HG03457 (cell line): ENCODE measurements at regions not wholly inside any gene's neighbourhood (a gene's known extent, or its start where the extent isn't known, plus 50 kb on each side); places are given as distances from the start of the nearest gene placed in this dataset.

ENCODE experiments used
- ATAC-seq: cut with Tn5 transposase; IDR thresholded peaks from one replicate; pipeline ENCODE4 v1.9.1; 2021; ENCODE audit warnings: moderate number of reproducible peaks; ENCODE audit not compliant: unreplicated experiment

DNA sequence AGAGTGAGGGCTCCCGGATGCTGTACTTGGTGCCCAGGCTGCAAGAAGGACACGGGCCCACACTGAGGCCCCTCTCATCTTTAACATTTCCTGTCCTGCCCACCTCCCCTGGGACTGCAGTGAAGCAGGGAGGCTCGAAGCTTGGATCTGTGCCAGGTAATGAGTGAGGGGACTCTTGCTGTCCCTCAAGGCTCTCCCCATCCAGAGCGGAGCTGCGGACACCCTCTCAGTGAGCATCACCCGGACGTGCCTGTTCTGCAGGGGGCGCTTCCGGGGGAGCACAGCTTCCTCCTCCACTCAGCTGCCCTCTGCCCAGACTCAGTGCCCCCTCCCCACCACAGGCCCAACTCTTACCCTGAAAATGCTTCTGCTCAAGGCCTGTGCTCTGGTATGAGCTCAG lies 150.0 kb upstream of the MYCN start:
- no peak for ATAC-seq

DNA sequence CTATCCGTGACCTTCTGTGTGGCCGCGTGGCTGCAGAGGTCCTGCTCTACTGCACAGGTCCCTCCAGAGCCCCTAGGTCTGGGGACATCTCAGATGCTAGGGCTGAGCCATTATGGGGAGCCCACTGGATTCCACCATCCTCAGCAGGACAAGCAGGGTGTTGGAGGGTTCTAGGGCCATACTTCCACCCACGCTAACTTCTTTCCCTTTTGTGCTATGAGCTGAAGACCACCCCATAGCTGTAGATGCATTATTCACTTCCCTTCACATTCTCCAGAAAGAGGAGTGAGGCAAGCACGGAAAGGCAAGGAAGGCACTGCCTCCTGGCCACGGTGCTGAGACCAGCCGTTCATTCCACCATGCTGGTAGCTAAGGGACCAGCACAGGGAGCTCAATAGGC lies 149.5 kb upstream of the MYCN start:
- ATAC-seq: no peak

DNA sequence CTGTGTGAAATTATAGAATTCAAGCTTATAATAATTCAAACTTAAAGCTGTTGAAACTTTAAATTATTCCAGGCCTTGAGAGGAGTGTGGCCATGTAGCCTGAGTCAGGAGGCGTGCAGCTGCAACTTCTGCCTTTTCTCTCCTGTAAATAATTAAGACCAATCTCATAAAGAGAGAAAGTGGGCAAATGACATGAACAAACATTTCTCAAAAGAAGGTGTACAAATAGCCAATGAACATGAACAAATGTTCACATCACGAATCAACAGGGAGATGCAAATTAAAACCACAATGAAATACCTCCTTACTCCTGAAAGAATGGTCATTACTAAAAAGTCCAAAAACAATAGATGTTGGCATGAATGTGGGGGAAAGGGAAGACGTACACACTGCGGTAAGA lies 149.1 kb upstream of the MYCN start:
- ATAC-seq: no peak

DNA sequence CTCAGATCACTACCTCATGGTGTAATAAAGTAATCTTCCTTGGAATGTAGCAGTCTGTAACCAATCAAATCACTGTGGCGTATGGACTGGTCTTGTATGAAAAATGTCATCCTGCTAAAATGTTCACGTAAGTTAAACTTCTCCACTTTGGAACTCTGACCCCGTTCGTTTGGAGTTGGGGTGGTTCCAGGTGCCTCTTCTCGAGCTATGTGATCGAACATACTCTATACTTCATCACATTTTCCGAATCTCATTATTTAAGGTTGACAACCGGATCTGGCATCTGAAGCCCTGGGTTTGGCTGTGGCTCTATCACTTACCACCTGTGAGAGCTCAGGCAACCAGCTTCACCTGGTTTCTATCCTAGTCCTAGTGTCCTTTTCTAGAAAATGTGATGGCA lies 148.0 kb upstream of the MYCN start:
- no peak for ATAC-seq

DNA sequence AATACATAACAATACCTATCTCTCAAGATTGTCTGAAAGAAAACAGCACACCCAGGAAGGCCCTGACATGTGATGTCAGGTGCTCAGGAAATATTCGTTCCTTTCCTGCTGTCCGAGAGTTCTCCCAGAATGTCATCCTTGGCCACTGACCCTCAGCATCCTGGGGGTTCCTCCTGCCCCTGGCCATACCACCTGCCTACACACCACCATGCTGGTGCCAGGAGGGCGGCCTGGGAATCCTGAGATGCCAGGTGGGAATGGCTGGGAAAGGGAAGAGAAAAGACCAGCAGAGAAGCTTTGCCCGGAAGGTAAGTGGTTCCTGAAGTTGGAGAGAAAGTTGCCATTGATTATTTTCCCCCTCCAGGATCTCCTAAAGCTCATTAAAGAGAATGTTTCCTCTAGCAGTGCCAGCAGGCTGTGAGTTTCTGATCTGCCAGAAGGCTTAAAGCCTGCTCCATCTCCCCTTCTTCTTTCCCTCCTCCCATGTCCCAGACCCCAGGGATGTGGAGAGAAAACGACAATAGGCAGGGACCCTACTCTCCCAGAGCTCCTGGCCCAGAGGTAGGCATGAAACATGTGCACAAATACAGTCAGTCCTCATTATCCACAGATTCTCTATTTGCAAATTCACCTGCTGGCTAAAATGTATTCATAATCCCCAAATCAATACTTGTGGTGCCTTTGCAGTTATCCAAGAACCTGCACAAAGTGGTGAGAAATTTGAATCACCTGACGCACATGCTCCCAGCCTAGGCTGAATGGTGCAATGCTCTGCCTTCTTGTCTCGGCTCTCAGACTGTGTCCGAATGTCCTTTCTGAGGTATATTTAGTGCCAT lies 147.1 kb upstream of the MYCN start:
- ATAC-seq: no peak

DNA sequence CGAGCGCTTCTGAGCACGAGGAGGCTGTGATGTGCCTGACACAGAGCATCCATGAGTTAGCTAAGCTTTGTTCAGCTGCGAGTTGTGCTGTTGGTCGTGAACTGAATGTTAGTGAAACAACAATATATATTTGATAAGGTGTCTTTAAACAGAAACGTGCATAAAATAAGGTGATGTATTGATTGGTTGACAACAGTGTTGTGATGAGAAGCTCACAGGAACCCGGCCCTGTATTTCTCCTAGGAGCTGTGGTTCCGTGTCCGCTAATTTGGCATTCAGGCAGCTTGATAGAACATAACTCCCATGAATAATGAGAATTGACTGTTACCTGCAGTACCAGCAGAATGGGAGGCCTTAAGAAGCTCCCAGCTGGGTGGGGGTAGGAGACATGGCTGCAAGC lies 146.4 kb upstream of the MYCN start:
- no peak for ATAC-seq

DNA sequence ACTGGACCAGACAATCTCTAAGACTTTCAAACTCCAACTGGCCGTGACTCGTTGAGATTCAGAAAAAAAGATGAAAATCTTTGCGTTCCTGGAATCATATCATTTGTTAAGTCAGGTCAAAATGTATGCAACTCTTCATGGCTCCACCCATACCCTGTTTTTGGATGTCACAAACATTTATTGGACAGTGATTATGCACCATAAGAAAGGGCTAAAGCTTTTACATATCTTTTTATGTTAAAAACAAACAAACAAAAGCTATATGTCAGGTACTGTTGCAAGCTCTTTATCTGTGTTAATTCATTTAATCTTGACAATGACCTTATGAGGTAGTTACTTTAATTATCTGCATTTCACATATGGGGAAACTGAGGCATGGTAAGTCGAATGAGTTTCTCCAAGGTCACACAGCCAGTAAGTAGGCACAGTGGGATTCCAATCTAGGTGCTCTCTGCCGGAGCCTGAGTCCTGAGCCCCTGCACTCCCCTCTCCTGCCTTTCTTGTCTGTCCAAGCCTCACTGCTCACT lies 145.7 kb upstream of the MYCN start:
- ATAC-seq: no peak

DNA sequence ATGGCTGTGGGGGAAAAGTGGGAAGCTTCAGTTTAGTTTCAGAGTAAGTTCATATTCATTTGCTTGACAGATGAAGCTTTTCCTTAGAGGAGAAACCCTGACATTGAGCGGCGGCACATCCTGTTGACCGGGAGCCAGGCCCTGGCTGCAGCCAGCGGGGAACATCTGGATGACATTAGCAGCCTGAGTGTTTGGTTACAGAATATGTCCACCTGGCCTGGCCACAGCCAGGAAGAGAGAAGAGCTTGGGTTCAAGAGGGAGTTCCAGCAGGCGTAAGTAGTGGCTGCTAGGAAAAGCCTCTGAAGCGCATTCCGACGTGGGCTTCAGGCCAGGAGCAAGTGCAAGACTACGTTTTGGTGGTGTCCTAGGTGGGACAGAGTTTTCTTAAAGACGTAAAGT lies 144.9 kb upstream of the MYCN start:
- ATAC-seq: no peak

DNA sequence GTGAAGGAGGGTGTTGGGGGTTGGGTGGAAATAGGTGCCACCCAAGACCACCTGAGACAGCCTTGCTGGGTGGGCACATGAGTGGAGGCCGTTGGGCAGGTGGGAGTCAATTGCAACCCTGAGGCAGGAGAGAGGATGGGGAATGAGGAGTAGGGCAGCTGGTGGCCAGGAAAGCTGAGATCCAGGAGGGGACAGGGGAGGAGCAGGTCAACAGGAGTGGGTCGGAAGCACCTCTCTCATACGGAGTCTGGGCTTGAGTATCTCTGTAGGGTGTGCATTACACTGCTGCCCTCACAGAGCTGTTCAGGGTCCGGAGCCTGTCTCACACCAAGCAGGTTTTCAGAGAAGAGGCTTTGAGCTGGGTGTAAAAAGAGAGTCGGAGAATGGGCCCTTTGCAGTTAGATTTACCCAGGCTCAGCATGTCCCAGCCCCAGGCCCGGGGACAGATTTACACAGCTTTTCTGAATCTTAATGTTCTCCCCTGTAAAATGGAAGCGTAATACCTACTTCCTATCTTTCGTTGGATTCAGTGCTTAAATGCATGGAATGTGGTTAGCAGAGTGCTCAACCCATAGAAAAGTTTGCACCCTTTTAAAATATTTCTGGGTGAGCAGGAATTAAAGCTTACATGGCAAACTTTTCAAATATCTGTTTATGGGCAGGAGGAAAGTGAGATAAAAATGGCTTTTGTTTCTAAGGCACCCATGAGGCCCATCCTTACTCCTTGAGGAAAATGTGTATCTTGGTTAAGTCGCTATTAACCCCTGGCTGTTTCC lies 144.0 kb upstream of the MYCN start:
- ATAC-seq: no peak

DNA sequence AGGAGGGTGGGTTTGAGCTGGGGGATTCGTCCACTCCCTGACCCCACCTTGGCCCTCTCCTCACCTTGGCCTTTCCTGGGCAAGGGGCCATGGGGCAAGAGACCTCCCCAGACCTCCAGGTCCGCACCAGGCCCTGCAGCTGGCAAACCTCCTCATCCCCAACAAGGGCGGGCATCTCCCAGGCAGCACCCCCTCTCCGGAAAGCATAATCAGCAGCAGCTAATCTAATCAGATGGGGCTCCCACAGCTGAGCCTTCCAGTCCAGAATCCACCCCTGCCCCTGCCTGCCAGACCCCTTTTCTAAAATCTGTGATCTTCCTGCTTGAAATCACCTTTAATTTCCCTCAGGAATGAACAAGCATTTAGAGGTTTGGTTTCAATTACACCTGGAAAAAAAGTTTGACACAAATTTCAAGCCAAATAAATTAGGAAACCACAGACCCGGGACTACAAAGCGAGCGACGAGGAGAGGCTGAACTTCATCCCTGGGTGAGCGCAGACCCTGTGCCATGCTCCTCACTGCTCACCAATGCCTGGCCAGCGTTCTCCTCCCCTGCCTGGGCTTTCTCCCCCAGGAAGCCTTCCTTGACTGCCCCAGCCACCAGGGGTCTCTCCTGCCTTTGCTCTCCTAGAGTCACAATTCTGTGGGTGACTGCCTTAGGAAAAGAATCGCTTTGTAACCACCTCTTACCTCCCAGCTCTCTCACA lies 143.0 kb upstream of the MYCN start:
- no peak for ATAC-seq

DNA sequence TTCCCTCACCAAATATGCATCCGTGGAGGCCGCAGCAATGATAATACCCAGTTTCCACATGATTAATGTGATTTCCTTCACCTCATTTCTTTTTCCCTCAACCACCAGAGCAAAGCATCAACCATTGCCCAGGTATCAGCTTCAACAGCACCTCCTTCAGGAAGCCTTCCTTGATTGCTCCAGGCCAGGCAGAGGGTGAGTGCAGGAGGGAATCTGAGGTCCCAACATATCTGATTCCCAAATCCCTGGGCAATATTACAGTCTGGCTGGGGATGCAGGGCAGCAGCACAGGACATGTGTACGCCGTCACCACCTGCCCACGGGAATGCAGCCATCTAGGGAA lies 142.4 kb upstream of the MYCN start:
- ATAC-seq: no peak

DNA sequence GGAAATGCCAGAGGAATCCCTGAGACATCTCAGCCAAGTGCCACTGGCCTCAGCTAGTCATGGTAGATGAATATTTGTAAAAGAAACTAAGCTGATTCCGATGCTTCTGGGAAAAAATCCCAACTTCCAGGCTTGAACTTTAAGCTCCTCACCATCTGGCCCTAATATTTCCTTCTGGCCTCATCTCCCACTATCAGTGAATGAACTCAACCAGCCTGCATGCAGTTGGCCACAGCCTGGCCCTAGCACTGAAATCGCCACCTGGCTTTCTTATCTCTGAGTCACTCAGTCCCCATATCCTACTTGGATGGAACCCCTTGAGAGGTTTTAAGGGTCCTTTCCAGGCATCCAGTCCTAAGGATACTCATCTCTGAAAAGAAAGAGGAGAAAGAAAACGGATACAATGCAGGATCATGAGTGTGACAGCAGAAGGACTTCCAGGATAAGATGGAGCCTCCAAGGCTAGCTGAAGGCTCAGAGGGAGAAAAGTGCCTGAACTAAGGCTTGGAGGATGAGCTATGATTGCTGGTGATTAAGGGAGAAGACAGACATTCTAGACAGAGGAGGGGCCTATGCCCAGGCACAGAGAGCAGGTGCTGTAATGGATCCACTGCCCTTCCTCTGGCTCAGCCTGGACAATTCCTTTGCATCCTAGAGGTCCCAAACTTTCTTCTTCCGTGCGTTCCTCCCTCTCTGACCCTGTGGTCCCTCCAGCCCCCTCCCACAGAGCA lies 141.5 kb upstream of the MYCN start:
- ATAC-seq: no peak

DNA sequence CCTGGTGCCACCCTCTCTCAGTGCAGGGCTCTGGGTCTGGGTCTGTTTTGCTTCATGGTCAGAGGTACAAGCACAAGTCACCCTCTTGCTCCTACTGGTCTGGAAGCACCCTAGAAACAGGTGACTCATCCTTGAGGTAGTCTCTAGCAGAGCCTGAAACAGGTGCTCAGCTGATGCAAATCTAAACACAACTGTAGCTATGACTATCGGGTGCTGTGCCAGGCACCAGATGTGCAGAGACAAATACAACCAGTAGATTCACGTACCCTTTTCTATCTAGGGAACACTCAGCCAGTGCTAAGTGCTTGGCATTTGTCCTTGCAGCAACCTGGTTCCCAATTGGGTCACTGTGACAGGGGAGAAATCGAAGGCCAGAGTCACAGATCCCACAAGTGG lies 140.9 kb upstream of the MYCN start:
- no peak for ATAC-seq

DNA sequence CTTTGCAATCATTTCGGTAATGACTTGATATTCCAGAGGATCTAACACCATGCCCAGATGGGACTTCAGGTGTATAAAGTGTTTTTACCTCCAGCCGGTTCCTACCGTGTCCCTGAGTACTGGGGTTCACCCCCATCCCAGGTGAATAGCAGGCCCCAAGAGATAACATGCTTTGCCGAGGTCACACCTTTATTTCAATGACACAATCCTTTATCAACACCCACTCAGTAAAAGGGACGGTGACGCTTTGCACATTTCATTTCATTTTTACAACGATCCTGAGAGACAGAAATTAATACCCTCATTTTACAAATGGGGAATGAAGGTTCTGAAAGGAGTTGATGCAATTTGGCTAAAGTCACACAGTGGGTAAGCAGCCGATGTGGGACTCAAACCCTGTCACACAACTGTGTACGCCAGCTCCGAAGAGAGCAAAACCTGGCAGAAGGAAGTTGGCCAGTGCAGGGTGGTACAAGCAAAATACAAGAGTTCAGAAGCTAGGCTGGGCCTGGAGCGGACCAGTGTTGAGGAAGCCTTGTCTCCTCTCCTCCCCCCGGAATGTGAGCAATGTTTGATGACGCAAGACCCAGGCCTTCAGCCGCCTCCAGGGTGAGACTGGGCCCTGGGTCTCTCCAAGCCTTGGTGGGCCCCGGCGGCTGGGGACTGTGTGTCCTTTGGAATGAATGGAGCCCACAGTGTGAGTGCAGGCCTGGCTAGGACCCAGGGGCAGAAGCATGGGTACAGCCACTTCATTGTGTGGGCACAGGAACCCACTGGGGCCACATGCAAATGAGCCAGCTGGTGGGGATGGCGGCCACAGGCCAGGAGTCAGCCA lies 139.6 kb upstream of the MYCN start:
- no peak for ATAC-seq

DNA sequence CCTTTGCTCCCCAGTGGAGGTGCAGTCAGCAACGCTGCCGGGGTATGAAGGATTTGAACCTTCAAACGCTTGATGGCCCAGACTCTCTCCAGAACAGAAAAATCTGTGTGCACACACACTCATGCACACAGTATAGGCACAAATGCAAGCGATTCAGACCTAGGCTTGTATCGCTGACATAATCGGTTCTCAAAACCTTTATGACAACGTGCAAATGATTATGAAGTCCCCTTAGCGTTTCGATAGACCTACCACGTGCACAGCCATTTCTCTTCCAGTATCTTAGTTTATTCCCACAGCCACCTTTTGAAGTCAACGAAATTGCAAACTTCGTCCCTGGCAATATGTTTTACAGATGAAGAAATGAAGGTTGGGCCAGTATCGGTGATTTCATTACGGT lies 138.9 kb upstream of the MYCN start:
- ATAC-seq: no peak

DNA sequence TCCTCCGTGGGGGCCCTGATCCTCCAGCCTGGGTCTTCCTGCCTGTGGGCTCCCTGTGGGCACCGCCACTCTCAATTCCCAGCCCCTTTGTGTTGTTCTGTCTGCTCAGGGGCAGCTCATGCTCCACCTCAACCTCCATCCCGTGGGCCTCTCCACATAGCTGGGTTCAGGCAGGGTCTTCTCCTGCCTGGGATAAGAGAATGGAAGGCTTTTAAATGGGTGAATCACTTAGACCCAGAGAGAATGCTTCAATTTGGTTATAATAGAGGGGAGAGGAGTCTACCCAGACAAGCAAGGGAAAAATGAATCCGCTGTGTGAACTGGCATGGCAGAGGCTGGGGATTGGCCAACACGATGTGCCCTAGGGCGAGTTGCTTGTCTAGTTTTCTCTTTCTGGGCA lies 138.4 kb upstream of the MYCN start:
- ATAC-seq: no peak

DNA sequence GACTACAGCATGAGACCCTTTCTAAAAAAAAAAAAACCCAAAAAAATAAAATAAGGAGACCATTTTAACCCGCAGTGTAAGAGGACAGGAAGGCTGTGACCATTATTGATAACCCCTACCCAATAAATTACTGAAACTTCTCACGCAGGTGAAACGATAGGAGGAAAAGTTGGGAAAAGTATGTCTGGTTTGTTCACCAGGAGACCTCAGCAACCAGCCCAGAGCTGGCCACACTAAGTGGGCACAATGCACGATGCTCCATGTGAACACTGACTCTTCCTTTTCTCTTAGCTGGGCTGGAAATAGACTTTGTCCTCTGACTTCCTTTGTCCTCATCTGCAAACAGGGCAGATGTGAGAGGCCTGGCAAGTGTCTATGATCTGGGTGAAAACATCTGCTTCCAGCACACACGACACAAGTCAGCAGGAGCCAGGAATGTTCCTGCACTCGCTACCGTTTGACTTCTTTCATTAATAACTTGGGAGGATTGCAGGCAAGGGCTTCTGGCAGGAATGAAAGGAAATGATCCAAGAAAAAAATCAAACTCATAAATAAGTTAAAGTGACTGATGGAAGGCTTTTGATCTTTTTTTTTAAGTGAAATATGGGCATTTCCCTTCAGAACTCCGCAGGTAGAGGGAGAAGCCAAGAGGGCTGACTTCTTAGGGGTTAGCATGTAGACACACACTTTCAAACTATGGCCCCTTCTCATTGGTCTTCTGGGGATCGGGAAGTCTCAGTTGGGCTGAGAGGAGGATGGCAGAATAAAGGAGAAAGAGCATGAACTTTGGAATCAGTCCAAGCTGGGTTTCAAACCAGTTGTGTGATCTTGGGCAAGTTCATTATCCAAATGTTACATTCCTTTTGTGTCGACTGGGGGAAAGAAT lies 137.4 kb upstream of the MYCN start:
- ATAC-seq: no peak

DNA sequence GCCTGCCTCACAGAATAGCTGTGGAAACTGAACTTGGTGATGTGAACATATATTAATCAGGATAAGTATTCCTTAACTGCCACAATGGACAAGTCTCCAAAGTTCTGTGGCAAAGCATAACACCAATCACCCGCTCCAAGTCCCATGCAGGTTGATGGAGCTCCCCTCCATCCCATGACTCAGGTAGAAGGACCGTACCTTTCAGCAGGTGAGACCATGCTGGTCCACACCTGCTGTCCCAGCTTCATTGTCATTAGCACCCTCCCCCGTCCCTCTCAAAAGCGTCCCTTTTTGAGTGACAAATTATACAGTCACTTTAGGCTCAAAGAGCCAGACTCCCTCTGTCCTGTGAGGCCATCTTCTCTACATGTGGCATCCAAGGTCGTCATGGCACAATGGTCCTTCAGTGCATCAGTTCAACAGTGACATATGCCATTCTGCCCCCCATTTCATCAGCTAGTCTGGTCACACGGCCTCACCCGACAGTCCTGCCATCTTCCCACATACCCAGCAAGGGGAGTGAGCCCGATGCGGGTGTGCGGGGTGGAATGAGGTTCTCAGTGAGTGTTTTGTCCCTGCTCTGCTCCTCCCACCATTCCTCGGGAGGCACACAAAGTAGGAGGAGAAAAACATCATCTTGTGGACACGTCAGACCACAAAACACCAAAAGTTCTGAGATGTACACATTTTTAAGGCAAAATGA lies 136.7 kb upstream of the MYCN start:
- no peak for ATAC-seq

DNA sequence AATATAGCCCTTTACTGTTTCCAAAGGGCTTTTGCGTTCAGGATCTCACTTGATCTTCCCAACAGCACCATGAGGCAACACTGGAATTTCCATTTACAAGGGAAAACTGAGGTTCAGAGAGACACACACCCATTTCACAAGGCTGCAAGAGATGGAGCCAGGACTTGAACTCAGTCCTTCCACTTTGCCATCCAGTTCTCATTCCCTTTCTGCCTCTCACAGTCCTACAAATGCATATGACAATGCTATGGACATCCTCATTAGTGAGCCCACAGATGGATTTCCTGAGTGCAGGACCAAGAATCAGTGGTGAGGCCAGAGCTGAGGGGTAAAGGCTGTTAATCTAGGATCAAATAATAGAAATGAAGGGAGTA lies 136.1 kb upstream of the MYCN start:
- no peak for ATAC-seq
